Stomach smooth muscle (tissue), 2 donors: ENCODE measurements at regions not wholly inside any gene's neighbourhood (a gene's known extent, or its start where the extent isn't known, plus 50 kb on each side); places are given as distances from the start of the nearest gene placed in this dataset.
"Not testable (repeated sequence)": the region's sequence is repeated elsewhere in the genome, so short reads cannot be mapped to it uniquely, and the experiment has no call there.

Source experiments
- H3K27ac ChIP-seq: one replicate; pipeline ENCODE4 v1.7.0; 2013; ENCODE audit warnings: mild to moderate bottlenecking, low read length, inconsistent platforms
- H3K27me3 ChIP-seq, 2 donors: one replicate each; pipeline ENCODE4 v1.7.0; 2013; ENCODE audit warnings: low read length in 2 of 2; ENCODE audit not compliant: insufficient read depth in 2 of 2, control insufficient read depth in 1 of 2
- H3K36me3 ChIP-seq, 2 donors: one replicate each; pipeline ENCODE4 v1.7.0; 2013; ENCODE audit warnings: low read length in 2 of 2; ENCODE audit not compliant: control insufficient read depth in 2 of 2, insufficient read depth in 2 of 2
- H3K4me1 ChIP-seq: one replicate; pipeline ENCODE4 v1.7.0; 2013; ENCODE audit warnings: low read length; ENCODE audit not compliant: control insufficient read depth, insufficient read depth
- H3K4me3 ChIP-seq, 2 donors: one replicate each; pipeline ENCODE4 v1.7.0; 2013; ENCODE audit warnings: low read length in 2 of 2
- H3K9ac ChIP-seq, 2 donors: one replicate each; pipeline ENCODE4 v1.7.0; 2013; ENCODE audit warnings: low read length in 2 of 2, mild to moderate bottlenecking in 1 of 2
- H3K9me3 ChIP-seq, 2 donors: one replicate each; pipeline ENCODE4 v1.7.0; 2013; ENCODE audit warnings: low read length in 2 of 2; ENCODE audit not compliant: control insufficient read depth in 2 of 2
- donor health status: healthy.
- donor health status: Pancreatic carcinoma.

- not testable (repeated sequence) for H3K4me3 ChIP-seq, H3K27ac ChIP-seq, H3K9ac ChIP-seq, H3K36me3 ChIP-seq, H3K4me1 ChIP-seq, H3K27me3 ChIP-seq, H3K9me3 ChIP-seq
Measured at GRCh38 chr4:127379948-127380347, 252.8 kb upstream of the INTU start.

DNA sequence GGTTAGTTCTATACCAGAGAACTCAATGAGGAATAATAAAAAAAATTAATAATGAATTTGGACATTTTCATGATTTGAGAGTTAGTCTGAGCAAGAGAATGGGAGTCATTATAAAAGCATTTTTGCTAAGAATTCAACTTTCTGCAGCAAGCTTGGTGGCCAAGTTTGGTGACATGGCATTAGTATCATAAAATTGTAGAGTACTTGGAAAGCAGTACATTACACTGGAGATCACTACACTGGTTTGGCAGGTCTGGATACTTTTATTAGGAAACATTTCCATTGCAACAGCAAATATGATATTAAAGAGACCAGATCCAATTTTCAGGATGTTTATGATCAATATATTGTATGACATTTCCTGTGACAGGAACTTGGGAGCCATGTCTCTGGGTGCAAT lies 249.1 kb upstream of the INTU start:
- Histone ChIP-seq H3K4me1 (no peaks in the 10 kb centered on the region), H3K4me3 (no peak overlapping the region), H3K27me3 (no peaks in the 10 kb centered on the region), H3K36me3 (no peaks in the 10 kb centered on the region), H3K9ac (no peak overlapping the region), H3K9me3 (no peaks in the 10 kb centered on the region), H3K27ac (no peak overlapping the region)

DNA sequence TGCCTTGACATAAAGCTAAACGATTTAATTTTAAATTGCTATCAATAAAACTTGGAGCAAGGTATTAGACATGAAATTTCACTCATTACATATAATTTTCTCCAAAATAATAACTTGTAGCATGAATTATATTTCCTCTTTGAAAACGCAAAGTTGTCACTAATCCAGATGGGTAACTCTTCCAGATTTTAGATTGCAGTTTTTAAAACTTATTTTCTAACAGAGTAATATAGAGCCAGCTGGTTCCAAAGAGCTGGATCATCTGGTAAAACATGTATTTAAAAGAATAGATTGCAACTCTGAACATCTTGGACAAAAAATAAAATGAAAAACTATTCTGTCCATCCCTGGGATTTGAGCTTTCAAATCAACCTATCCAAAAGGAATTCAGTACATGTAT lies 238.2 kb upstream of the INTU start:
- H3K9me3 ChIP-seq = peaks cover 0 to 2% of the 10 kb centered on the region in 2 donors
- no peaks in the 10 kb centered on the region for H3K36me3 ChIP-seq
- no peak overlapping the region for H3K27ac ChIP-seq
- no peak overlapping the region for H3K9ac ChIP-seq
- H3K4me3 ChIP-seq = no peak overlapping the region
- no peaks in the 10 kb centered on the region for H3K4me1 ChIP-seq
- H3K27me3 ChIP-seq = no peaks in the 10 kb centered on the region

GRCh38 chr4:127400276-127400675 lies 232.5 kb upstream of the INTU start:
- Histone ChIP-seq H3K27me3 (no peaks in the 10 kb centered on the region), H3K27ac (no peak overlapping the region), H3K36me3 (no peaks in the 10 kb centered on the region), H3K9ac (no peak overlapping the region), H3K9me3 (no peaks in the 10 kb centered on the region), H3K4me1 (no peaks in the 10 kb centered on the region), H3K4me3 (no peak overlapping the region)

DNA sequence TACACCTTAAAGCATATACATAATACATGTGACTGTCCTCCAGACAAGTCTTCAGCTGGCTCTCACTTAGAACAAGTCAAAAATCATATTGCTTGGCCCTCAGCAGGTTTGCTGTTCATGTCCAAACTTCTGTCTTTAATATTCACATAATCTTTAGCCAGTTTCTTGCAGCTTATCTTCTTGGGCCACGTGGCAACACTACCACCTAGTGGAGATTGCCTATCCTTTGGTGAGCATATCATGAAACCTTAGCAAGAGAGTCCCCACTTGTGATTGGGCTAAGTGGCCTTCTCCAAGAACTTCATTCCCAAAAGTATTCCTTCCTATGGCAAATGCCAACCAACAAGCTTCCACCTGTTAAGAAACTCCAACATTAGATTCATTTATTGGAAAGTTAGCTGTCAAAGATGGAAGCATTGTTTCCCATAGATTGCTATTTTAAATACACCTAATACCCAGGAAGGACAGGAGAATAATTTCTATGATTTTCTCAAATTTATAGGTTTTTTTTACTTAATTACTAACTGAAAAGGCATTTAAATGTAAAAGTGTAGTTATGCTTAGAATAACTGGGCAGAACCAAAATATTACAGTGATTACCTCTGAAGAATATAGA lies 231.9 kb upstream of the INTU start:
- H3K9me3 ChIP-seq = no peaks in the 10 kb centered on the region
- H3K27me3 ChIP-seq = no peaks in the 10 kb centered on the region
- no peak overlapping the region for H3K4me3 ChIP-seq
- no peaks in the 10 kb centered on the region for H3K36me3 ChIP-seq
- no peaks in the 10 kb centered on the region for H3K4me1 ChIP-seq
- no peak overlapping the region for H3K9ac ChIP-seq
- H3K27ac ChIP-seq = no peak overlapping the region

DNA sequence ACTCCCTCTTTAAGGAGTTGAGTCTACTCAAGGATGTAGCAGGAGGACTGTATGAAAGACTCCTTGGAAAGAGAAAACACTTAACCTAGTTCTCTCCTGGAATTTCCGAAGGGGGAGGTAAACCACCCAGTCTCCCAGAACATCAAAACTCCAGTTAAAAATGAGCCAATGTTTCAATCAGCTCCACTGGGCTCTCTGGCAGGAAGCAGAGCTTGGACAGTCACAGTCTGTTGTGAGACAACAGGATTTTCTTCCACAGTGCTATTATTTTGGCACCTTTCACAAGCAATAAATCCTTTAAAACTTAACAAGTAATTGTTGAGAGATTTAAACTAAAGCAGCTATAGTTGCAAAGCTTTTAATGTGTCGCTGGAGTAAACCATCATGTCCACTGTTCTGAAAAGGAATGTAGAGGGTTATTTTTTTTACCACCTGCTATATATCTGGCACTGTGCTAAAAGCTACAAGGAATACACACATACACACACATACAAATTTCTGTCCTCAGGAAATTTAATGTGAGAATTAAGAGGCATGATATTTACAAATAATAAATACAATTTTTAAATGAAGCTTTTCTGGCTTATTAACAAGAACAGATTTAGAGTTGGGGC lies 229.2 kb upstream of the INTU start:
- Histone ChIP-seq H3K27me3 (no peaks in the 10 kb centered on the region), H3K36me3 (no peaks in the 10 kb centered on the region), H3K4me3 (no peak overlapping the region), H3K9ac (no peak overlapping the region), H3K4me1 (no peaks in the 10 kb centered on the region), H3K9me3 (no peaks in the 10 kb centered on the region), H3K27ac (no peak overlapping the region)

- no peaks in the 10 kb centered on the region for H3K9me3 ChIP-seq
- H3K27ac ChIP-seq = no peak overlapping the region
- H3K4me3 ChIP-seq = no peak overlapping the region
- H3K27me3 ChIP-seq = no peaks in the 10 kb centered on the region
- no peak overlapping the region for H3K9ac ChIP-seq
- no peaks in the 10 kb centered on the region for H3K4me1 ChIP-seq
- H3K36me3 ChIP-seq = no peaks in the 10 kb centered on the region
Measured at GRCh38 chr4:127406187-127406586, 226.6 kb upstream of the INTU start.

DNA sequence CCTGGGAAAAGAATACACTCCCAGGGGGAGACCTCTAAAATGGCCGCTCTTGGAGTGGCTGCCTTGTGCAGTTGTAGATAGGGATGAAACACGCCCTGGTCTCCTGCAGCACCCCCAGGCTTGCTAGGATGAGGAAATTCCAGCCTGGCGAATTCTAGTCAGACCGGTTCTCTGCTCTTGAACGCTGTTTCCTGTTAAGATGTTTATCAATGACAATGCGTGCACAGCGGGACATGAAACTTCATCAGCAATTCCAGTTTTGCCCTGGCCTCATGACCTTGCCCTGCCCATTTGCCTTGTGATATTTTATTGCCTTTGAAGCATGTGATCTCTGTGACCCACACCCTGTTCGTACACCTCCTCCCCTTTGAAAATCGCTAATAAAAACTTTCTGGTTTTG lies 225.2 kb upstream of the INTU start:
- not testable (repeated sequence) for H3K9me3 ChIP-seq, H3K4me1 ChIP-seq, H3K36me3 ChIP-seq, H3K27me3 ChIP-seq, H3K9ac ChIP-seq, H3K27ac ChIP-seq, H3K4me3 ChIP-seq

DNA sequence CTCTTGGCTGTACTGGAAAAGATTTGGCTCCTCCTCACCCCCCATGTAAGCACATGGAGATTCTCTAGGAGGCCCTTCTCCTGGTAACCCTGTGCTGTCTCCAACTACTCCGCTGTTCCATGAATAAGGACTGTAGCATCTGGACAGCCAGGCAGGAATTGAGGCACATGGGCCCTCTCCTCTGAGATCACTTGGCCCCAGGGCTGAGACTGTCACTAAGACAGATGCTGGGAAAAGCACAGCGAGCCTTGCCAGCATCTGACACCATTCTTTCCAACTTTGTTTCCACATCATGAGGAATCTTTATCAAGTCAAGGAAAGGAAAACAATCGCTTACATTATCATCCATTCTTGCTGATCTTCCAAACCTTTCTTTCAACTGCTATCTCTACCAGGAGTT lies 222.6 kb upstream of the INTU start:
- Histone ChIP-seq H3K27ac (no peak overlapping the region), H3K4me3 (no peak overlapping the region), H3K9ac (no peak overlapping the region), H3K27me3 (no peaks in the 10 kb centered on the region), H3K4me1 (no peaks in the 10 kb centered on the region), H3K9me3 (no peaks in the 10 kb centered on the region), H3K36me3 (no peaks in the 10 kb centered on the region)

DNA sequence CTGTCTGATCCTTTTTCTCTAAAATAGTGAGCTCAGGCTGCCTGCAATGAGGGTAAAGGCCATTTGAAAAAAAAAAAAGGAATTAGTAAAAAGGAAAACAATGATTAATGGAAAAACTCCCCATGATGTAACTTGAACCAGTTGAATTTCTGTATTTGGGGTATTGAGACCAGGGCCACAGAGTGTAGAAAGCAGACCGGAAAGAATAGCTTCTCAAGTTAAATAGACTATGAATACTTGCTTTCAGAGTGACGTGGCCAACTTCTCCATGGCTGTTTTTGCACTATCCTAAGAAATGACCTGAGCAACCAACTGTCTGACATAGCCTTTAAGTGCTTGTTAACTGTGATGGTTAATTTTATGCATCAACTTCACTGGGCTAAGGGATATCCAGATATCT lies 222.1 kb upstream of the INTU start:
- H3K9ac ChIP-seq = no peak overlapping the region
- H3K9me3 ChIP-seq = no peaks in the 10 kb centered on the region
- H3K27ac ChIP-seq = no peak overlapping the region
- H3K4me3 ChIP-seq = no peak overlapping the region
- no peaks in the 10 kb centered on the region for H3K36me3 ChIP-seq
- H3K4me1 ChIP-seq = no peaks in the 10 kb centered on the region
- no peaks in the 10 kb centered on the region for H3K27me3 ChIP-seq

DNA sequence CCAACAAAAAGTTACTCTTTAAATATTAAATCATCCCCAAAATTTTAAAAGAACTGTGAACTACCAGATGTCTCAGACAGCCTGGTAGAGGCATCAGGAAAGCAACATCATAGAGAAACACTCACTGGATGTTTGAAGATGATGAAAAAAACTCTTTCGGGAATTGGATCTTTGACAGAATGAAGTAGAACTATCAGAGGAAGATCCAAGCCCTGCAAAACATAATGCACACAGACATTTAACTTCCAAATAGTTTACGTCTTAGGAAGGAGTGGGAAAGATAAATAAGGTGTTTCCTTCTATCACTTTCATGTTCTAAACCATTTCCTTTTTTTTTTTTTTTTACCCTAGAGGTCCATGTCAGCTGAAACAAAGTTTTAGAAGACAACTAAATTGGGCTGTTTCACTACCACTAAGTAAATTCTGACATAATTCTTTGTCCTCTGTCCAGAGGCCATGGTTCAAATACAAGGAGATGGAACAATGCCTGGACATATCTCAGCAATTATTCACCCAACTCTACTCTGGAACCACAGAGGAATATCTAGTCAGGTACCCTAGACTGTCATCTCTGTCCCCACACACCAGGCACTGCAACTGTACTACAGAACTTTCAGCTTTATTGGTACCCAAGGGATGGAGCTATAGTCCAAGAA lies 217.7 kb upstream of the INTU start:
- H3K4me1 ChIP-seq = peaks cover 5% of the 10 kb centered on the region
- no peaks in the 10 kb centered on the region for H3K9me3 ChIP-seq

More for the DNA sequence above, 217.7 kb upstream of the INTU start:
- H3K9ac ChIP-seq = no peak overlapping the region
- H3K27ac ChIP-seq = no peak overlapping the region
- no peaks in the 10 kb centered on the region for H3K27me3 ChIP-seq
- H3K36me3 ChIP-seq = no peaks in the 10 kb centered on the region
- no peak overlapping the region for H3K4me3 ChIP-seq
